SU-DHL-6 (cell line): ENCODE measurements at regions not wholly inside any gene's neighbourhood (a gene's known extent, or its start where the extent isn't known, plus 50 kb on each side); places are given as distances from the start of the nearest gene placed in this dataset.

Source experiments
- H2AFZ ChIP-seq: fragments of 200-600 bp; sonication (generic); 2 replicates; pipeline ENCODE4 v1.6.1; 2014; ENCODE audit warnings: low read depth, mild to moderate bottlenecking, moderate library complexity, mixed read lengths, antibody characterized with exemption, low read length; ENCODE audit not compliant: severe bottlenecking
- H3F3A ChIP-seq: fragments of 200-600 bp; shearing (Covaris generic); 2 replicates; pipeline ENCODE4 v1.6.0; 2016; ENCODE audit warnings: antibody characterized with exemption, mild to moderate bottlenecking; ENCODE audit not compliant: insufficient read depth
- H3K27ac ChIP-seq: fragments of 200-600 bp; sonication (generic); 2 replicates; pipeline ENCODE4 v1.5.1; 2016; ENCODE audit warnings: low read depth, mild to moderate bottlenecking, low read length, moderate library complexity, mixed read lengths
- H3K27me3 ChIP-seq: fragments of 200-600 bp; sonication (generic), shearing (Covaris generic); 2 replicates; pipeline ENCODE4 v1.6.0; 2014; ENCODE audit warnings: mild to moderate bottlenecking, low read length
- H3K36me3 ChIP-seq: fragments of 200-600 bp; sonication (generic); 2 replicates; pipeline ENCODE4 v1.6.1; 2014; ENCODE audit warnings: mild to moderate bottlenecking, low read length, mixed read lengths
- H3K4me2 ChIP-seq: fragments of 300-600, 200-600 bp; shearing (Covaris generic), sonication (generic); 2 replicates; pipeline ENCODE4 v1.6.0; 2014; ENCODE audit warnings: low read length, low read depth, mild to moderate bottlenecking; ENCODE audit not compliant: poor library complexity, severe bottlenecking
- H3K4me3 ChIP-seq: fragments of 200-600 bp; sonication (generic); 2 replicates; pipeline ENCODE4 v1.5.1; 2014; ENCODE audit warnings: antibody characterized with exemption, low read length, mild to moderate bottlenecking, mixed read lengths; ENCODE audit not compliant: insufficient read depth, poor library complexity, severe bottlenecking
- H3K79me2 ChIP-seq: fragments of 200-600 bp; sonication (generic); 2 replicates; pipeline ENCODE4 v1.6.1; 2014; ENCODE audit warnings: mild to moderate bottlenecking, low read length, moderate library complexity; ENCODE audit not compliant: insufficient read depth
- H3K9ac ChIP-seq: fragments of 200-600 bp; sonication (generic); 2 replicates; pipeline ENCODE4 v1.7.0; 2014; ENCODE audit warnings: mild to moderate bottlenecking, low read length
- H3K9me2 ChIP-seq: fragments of 200-600 bp; sonication (generic); replicated peaks from 2 replicates; pipeline ENCODE4 v1.6.1; 2014; ENCODE audit warnings: low read length; ENCODE audit not compliant: insufficient read depth
- H3K9me3 ChIP-seq: fragments of 200-600 bp; sonication (generic); 2 replicates; pipeline ENCODE4 v1.6.1; 2014; ENCODE audit warnings: low read length, mixed read lengths; ENCODE audit not compliant: insufficient read depth
- H4K20me1 ChIP-seq: fragments of 200-600 bp; sonication (generic); 2 replicates; pipeline ENCODE4 v1.6.1; 2014; ENCODE audit warnings: low read depth, mild to moderate bottlenecking, antibody characterized with exemption, low read length, moderate library complexity, mixed read lengths
- EZH2phosphoT487 ChIP-seq: fragments of 200-600 bp; sonication (generic), shearing (Covaris generic); conservative IDR thresholded peaks from 2 replicates; pipeline ENCODE4 v1.6.1; 2018; ENCODE audit warnings: mild to moderate bottlenecking, antibody characterized with exemption, low read length, moderate library complexity, mixed read lengths
- TF ChIP-seq, protein P1 (sequence below): fragments of 200-600 bp; sonication (generic); IDR thresholded peaks from one replicate; pipeline ENCODE4 v1.5.1; 2017; ENCODE audit warnings: antibody characterized with exemption, mild to moderate bottlenecking, low read length, moderate library complexity; ENCODE audit not compliant: insufficient read depth, poor library complexity, severe bottlenecking

DNA sequence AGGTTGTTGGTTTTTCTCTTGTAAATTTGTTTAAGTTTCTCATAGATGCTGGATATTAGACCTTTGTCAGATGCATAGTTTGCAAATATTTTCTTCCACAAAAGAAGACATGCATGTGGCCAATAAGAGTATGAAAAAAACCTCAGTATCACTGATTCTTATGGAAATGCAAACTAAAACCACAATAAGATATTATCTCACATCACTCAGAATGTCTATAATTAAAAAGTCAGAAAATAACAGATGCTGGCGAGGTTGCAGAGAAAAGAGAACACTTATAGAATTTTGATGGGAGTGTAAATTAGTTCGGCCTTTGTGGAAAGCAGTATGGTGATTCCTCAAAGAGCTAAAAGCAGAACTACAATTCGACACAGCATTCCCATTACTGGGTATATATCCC is 1355.6 kb downstream of the FAM133A start:
- no peaks in the 10 kb centered on the region for H4K20me1 ChIP-seq

DNA sequence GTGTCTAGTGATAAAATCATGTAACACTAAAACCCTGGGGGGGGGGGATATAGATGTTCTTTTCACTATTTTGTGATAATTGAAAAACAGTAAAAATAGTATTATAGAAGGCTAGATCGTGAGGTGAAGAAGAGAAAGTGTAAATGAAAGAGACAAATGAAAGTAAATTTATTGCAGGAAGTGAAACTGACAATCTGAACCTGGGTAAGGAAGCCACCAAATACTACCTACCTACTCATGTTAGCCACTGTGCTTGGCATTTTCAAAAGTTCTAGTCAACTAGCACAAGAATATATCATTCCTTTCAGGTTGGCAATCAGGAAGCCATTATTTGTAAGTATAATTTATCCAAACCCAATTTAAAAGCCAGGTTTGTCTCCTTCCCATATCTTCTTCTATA is 1366.1 kb downstream of the FAM133A start:
- Histone ChIP-seq H3K9me2 (no peaks in the 10 kb centered on the region), H3K36me3 (no peaks in the 10 kb centered on the region), H3F3A (no peaks in the 10 kb centered on the region), H4K20me1 (no peaks in the 10 kb centered on the region), H2AFZ (no peak overlapping the region), H3K4me2 (peak overlapping the region; percentile 27), H3K27me3 (no peaks in the 10 kb centered on the region), H3K27ac (no peak overlapping the region), H3K79me2 (no peaks in the 10 kb centered on the region), H3K4me3 (no peak overlapping the region), H3K9ac (no peak overlapping the region), H3K9me3 (no peaks in the 10 kb centered on the region)
- no peak for TF ChIP-seq EZH2phosphoT487
- TF ChIP-seq, protein P1, sequence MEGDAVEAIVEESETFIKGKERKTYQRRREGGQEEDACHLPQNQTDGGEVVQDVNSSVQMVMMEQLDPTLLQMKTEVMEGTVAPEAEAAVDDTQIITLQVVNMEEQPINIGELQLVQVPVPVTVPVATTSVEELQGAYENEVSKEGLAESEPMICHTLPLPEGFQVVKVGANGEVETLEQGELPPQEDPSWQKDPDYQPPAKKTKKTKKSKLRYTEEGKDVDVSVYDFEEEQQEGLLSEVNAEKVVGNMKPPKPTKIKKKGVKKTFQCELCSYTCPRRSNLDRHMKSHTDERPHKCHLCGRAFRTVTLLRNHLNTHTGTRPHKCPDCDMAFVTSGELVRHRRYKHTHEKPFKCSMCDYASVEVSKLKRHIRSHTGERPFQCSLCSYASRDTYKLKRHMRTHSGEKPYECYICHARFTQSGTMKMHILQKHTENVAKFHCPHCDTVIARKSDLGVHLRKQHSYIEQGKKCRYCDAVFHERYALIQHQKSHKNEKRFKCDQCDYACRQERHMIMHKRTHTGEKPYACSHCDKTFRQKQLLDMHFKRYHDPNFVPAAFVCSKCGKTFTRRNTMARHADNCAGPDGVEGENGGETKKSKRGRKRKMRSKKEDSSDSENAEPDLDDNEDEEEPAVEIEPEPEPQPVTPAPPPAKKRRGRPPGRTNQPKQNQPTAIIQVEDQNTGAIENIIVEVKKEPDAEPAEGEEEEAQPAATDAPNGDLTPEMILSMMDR: no peak

More for the DNA sequence above, 1355.6 kb downstream of the FAM133A start:
- no peak overlapping the region for H3K4me3 ChIP-seq
- no peaks in the 10 kb centered on the region for H3K79me2 ChIP-seq
- H3K4me2 ChIP-seq: no peak overlapping the region
- no peak overlapping the region for H3K27ac ChIP-seq
- H3K9ac ChIP-seq: no peak overlapping the region
- H3K9me2 ChIP-seq: no peaks in the 10 kb centered on the region
- H2AFZ ChIP-seq: no peak overlapping the region
- H3F3A ChIP-seq: no peaks in the 10 kb centered on the region
- H3K9me3 ChIP-seq: no peaks in the 10 kb centered on the region
- TF ChIP-seq, protein P1: no peak
- no peak for TF ChIP-seq EZH2phosphoT487
- no peaks in the 10 kb centered on the region for H3K36me3 ChIP-seq
- no peaks in the 10 kb centered on the region for H3K27me3 ChIP-seq

DNA sequence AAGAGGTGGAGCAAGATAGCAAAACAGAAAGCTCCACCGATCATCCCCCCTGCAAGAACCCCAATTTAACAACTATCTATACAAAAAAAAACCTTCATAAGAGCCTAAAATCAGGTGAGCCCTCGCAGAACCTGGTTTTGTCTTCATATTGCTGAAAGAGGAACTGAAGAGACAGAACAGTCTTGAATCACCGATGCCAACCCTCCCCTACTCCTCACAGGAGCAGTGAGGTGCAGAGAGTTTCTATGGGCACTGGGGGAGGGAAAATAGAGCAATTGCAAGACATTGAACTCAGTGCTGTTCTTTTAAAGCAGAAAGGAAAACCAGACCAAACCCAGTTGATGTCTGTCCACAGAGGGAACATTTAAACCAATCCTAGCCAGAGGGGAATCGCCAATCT is 1370.3 kb downstream of the FAM133A start:
- H3K27ac ChIP-seq: no peak overlapping the region
- no peaks in the 10 kb centered on the region for H3K36me3 ChIP-seq
- H3K79me2 ChIP-seq: no peaks in the 10 kb centered on the region
- no peaks in the 10 kb centered on the region for H3F3A ChIP-seq
- no peak for TF ChIP-seq EZH2phosphoT487
- H3K9me3 ChIP-seq: no peaks in the 10 kb centered on the region
- no peak overlapping the region for H3K4me2 ChIP-seq
- no peak overlapping the region for H2AFZ ChIP-seq
- no peak overlapping the region for H3K4me3 ChIP-seq
- no peaks in the 10 kb centered on the region for H3K27me3 ChIP-seq
- no peaks in the 10 kb centered on the region for H4K20me1 ChIP-seq
- H3K9me2 ChIP-seq: no peaks in the 10 kb centered on the region
- H3K9ac ChIP-seq: no peak overlapping the region

DNA sequence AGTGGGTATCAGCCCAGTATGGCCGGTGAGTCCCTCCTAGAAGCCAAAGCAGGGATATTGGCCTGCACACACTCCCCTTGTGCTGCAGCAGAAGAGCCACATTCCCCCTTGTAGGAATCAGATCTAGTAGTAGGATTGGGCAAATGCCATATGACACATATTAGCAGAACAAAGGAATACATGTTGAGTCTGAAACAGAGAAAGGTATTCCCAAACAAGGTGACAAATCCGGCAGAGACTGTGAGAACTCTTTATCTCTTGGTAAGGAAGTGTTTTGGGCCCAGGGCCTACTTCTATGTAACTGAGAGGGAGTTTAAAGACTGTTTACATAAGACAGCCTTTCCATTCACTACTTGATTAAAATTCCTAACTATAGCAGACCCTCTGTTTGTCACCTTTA is 1382.0 kb downstream of the FAM133A start:
- no peaks in the 10 kb centered on the region for H3K9me2 ChIP-seq

More for the DNA sequence above, 1382.0 kb downstream of the FAM133A start:
- Histone ChIP-seq H3K27ac (no peak overlapping the region), H3K9ac (no peak overlapping the region), H3K4me2 (no peak overlapping the region), H3K36me3 (no peaks in the 10 kb centered on the region), H3K9me3 (no peaks in the 10 kb centered on the region), H3K4me3 (no peak overlapping the region), H2AFZ (no peak overlapping the region), H3K27me3 (no peaks in the 10 kb centered on the region), H4K20me1 (no peaks in the 10 kb centered on the region), H3K79me2 (no peaks in the 10 kb centered on the region), H3F3A (no peaks in the 10 kb centered on the region)
- TF ChIP-seq, protein P1: no peak
- TF ChIP-seq EZH2phosphoT487: no peak
